ENCODE measurements at regions not wholly inside any gene's neighbourhood (a gene's known extent, or its start where the extent isn't known, plus 50 kb on each side); places are given as distances from the start of the nearest gene placed in this dataset.

GRCh38 chr17:54849660-54850059 lies 51.0 kb upstream of the TOM1L1 start:
- no peak overlapping the region for H2AFZ ChIP-seq (ENCODE audit: low read length)
- no peak overlapping the region for H3K4me3 ChIP-seq (ENCODE audit: low read length, poor library complexity, severe bottlenecking)
- H3K9ac ChIP-seq (ENCODE audit: low read depth, low read length, poor library complexity, severe bottlenecking), result no peak overlapping the region
- H3K4me1 ChIP-seq (ENCODE audit: insufficient read depth, low read length, poor library complexity, severe bottlenecking), result no peaks in the 10 kb centered on the region
- TF ChIP-seq CTCF (conservative IDR thresholded peaks at IDR 0.05; ENCODE audit: low read length) (no peak), EZH2phosphoT487 (IDR thresholded peaks at IDR 0.05; ENCODE audit: borderline replicate concordance) (no peak)
- H3K27me3 ChIP-seq (ENCODE audit: insufficient read depth, low read length, poor library complexity, severe bottlenecking), result no peaks in the 10 kb centered on the region
- no peaks in the 10 kb centered on the region for H3K36me3 ChIP-seq (ENCODE audit: insufficient read depth, low read length)
- no peaks in the 10 kb centered on the region for H3K79me2 ChIP-seq (ENCODE audit: insufficient read depth, low read length)
- H3K9me3 ChIP-seq (ENCODE audit: insufficient read depth, low read depth, low read length), result no peaks in the 10 kb centered on the region
- H3F3A ChIP-seq (ENCODE audit: low read depth), result no peaks in the 10 kb centered on the region
- no peak overlapping the region for H3K4me2 ChIP-seq (ENCODE audit: low read depth, low read length, poor library complexity, severe bottlenecking)
- no peaks in the 10 kb centered on the region for H4K20me1 ChIP-seq (ENCODE audit: insufficient read depth, low read length, poor library complexity, severe bottlenecking)
- no peaks in the 10 kb centered on the region for H3K9me2 ChIP-seq (replicated peaks; ENCODE audit: low read depth, low read length)

Measured in Loucy (cell line).